Hepatocyte (in vitro differentiated cells): ENCODE measurements at regions not wholly inside any gene's neighbourhood (a gene's known extent, or its start where the extent isn't known, plus 50 kb on each side); places are given as distances from the start of the nearest gene placed in this dataset.

Experiments used
- DNase-seq: peaks from one replicate; pipeline ENCODE4 v3.0.0-alpha.2; 2016; ENCODE audit warnings: low spot score
- H2AFZ ChIP-seq: fragments of 200-600 bp; sonication (generic); 2 replicates; pipeline ENCODE4 v1.6.0; 2016; ENCODE audit warnings: antibody characterized with exemption, mild to moderate bottlenecking
- H3K27ac ChIP-seq: fragments of 200-600 bp; sonication (generic); 2 replicates; pipeline ENCODE4 v1.5.1; 2016; ENCODE audit warnings: mild to moderate bottlenecking
- H3K27me3 ChIP-seq: fragments of 200-600 bp; sonication (generic); 2 replicates; pipeline ENCODE4 v1.6.1; 2016
- H3K36me3 ChIP-seq: fragments of 200-600 bp; sonication (generic); replicated peaks from 2 replicates; pipeline ENCODE4 v1.5.1; 2016; ENCODE audit warnings: low read depth; ENCODE audit not compliant: insufficient read depth
- H3K4me1 ChIP-seq: fragments of 200-600 bp; sonication (generic); 2 replicates; pipeline ENCODE4 v1.5.1; 2016; ENCODE audit warnings: mild to moderate bottlenecking, moderate library complexity; ENCODE audit not compliant: insufficient read depth
- H3K4me2 ChIP-seq: fragments of 200-600 bp; sonication (generic); 2 replicates; pipeline ENCODE4 v1.6.0; 2016
- H3K4me3 ChIP-seq: fragments of 200-600 bp; sonication (generic); 2 replicates; pipeline ENCODE4 v1.5.1; 2016; ENCODE audit warnings: mild to moderate bottlenecking
- H3K79me2 ChIP-seq: fragments of 200-600 bp; sonication (generic); 2 replicates; pipeline ENCODE4 v1.6.0; 2017; ENCODE audit warnings: mild to moderate bottlenecking
- H3K9me2 ChIP-seq: fragments of 200-600 bp; sonication (generic); replicated peaks from 2 replicates; pipeline ENCODE4 v1.6.0; 2017; ENCODE audit warnings: mild to moderate bottlenecking; ENCODE audit not compliant: insufficient read depth
- H3K9me3 ChIP-seq: fragments of 200-600 bp; sonication (generic); 2 replicates; pipeline ENCODE4 v1.5.1; 2016; ENCODE audit warnings: low read depth, mild to moderate bottlenecking
- H4K20me1 ChIP-seq: fragments of 200-600 bp; sonication (generic); 2 replicates; pipeline ENCODE4 v1.6.0; 2016; ENCODE audit warnings: mild to moderate bottlenecking; ENCODE audit not compliant: insufficient read depth, poor library complexity, severe bottlenecking
- EZH2 ChIP-seq: fragments of 200-600 bp; sonication (generic); IDR thresholded peaks from 2 replicates; pipeline ENCODE4 v1.6.1; 2016; ENCODE audit warnings: antibody characterized with exemption, mild to moderate bottlenecking, borderline replicate concordance
- EZH2phosphoT487 ChIP-seq: fragments of 200-600 bp; sonication (generic); IDR thresholded peaks from one replicate; pipeline ENCODE4 v1.6.1; 2018; ENCODE audit warnings: antibody characterized with exemption, mild to moderate bottlenecking, low read depth, moderate library complexity; ENCODE audit not compliant: unreplicated experiment, severe bottlenecking
- WGBS: methylation state at CpG from one replicate; pipeline ENCODE4 v1.1.6; 2016; ENCODE audit warnings: low lambda C conversion rate; ENCODE audit errors: missing lambda C conversion rate; 5-methylcytosine and 5-hydroxymethylcytosine counted together
- TF ChIP-seq, protein P1 (sequence below): fragments of 200-600 bp; sonication (generic); IDR thresholded peaks from 2 replicates; pipeline ENCODE4 v1.5.1; 2016; ENCODE audit warnings: antibody characterized with exemption, mild to moderate bottlenecking; ENCODE audit not compliant: poor library complexity

DNA sequence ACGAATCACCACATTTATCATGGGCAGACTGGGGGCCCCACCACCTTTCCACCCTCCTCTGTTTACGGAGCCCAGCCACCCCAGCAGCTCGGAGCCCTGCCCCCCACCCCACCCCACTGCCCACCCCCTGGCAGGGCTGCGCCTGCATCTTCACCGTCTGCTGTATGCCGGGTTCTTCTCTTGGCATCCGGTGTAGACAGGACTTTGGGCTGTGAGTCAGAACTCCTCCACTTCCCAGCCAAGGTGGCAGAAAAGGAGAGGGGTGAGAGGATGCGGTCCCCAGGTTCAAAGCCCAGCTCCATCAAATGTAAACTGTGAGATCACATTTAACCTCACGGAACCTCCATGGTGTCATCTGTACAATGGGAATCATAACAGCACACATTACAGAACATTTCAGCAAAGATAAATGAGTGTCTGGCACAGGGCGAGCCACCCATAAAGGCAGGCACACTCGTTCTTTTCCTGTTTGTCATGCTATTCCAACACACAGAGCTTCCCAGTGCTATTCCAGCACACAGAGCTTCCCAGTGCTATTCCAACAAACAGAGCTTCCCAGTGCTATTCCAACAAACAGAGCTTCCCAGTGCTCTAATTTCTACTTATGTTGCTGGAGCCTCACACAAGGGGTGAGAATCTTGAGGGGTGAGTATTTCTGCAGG, 292.7 kb upstream of the RTL1 start:
- no peak overlapping the region for H3K4me3 ChIP-seq
- H2AFZ ChIP-seq = no peak overlapping the region
- no peaks in the 10 kb centered on the region for H3K36me3 ChIP-seq
- no peaks in the 10 kb centered on the region for H3K4me1 ChIP-seq
- H3K27me3 ChIP-seq = no peaks in the 10 kb centered on the region
- H3K27ac ChIP-seq = no peak overlapping the region
- WGBS = 87% methylated on average over 11 of the region's 11 CpGs
- H4K20me1 ChIP-seq = no peaks in the 10 kb centered on the region
- no peaks in the 10 kb centered on the region for H3K9me3 ChIP-seq
- DNase-seq = no peak
- TF ChIP-seq EZH2phosphoT487 (no peak), EZH2 (no peak)
- TF ChIP-seq, protein P1, sequence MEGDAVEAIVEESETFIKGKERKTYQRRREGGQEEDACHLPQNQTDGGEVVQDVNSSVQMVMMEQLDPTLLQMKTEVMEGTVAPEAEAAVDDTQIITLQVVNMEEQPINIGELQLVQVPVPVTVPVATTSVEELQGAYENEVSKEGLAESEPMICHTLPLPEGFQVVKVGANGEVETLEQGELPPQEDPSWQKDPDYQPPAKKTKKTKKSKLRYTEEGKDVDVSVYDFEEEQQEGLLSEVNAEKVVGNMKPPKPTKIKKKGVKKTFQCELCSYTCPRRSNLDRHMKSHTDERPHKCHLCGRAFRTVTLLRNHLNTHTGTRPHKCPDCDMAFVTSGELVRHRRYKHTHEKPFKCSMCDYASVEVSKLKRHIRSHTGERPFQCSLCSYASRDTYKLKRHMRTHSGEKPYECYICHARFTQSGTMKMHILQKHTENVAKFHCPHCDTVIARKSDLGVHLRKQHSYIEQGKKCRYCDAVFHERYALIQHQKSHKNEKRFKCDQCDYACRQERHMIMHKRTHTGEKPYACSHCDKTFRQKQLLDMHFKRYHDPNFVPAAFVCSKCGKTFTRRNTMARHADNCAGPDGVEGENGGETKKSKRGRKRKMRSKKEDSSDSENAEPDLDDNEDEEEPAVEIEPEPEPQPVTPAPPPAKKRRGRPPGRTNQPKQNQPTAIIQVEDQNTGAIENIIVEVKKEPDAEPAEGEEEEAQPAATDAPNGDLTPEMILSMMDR = no peak
- no peak overlapping the region for H3K4me2 ChIP-seq
- no peaks in the 10 kb centered on the region for H3K79me2 ChIP-seq
- no peaks in the 10 kb centered on the region for H3K9me2 ChIP-seq

DNA sequence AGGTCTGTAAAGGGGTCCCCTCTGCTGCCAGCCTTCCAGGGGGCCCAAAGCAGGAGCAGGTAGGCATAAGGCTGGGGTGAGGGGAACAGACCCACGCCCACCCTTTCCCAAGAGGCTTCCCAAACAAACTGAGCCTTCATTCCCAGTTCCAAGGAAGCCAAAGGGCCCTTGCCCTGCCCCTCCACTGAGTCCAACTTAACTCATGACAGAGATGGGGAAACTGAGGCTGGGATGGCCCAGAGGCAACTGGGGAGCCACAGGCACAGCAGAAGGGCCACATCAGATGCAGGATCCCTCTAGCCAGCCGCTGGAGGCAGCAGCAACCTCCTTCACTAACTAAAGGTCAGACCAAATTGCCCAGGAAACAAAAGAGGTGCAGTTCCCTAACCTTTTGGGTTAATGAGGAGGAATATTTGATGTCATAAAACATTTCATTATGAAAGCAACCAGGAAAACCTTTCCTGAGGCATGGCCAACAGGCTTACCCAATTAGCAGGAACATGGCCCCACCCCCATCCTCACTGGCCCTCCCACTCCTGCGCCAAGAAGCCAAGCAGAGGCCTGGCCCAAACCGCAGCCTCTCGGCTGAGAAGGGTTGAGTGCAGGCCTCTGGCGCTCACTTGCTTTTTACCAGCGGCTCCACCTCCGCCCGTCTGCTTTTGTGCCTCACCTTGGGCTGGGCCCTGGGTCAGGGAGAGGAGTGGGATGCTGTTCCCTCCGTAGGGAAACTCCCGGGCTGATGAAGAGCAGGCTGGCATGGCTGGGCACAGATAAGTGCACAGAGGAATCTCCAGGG, 293.5 kb upstream of the RTL1 start:
- TF ChIP-seq, protein P1 = no peak
- TF ChIP-seq EZH2 (no peak), EZH2phosphoT487 (no peak)
- Histone ChIP-seq H3K4me1 (no peaks in the 10 kb centered on the region), H3K4me3 (no peak overlapping the region), H3K4me2 (no peak overlapping the region), H3K27me3 (no peaks in the 10 kb centered on the region), H3K9me2 (no peaks in the 10 kb centered on the region), H3K36me3 (no peaks in the 10 kb centered on the region), H3K79me2 (no peaks in the 10 kb centered on the region), H4K20me1 (no peaks in the 10 kb centered on the region), H2AFZ (no peak overlapping the region), H3K27ac (no peak overlapping the region), H3K9me3 (no peaks in the 10 kb centered on the region)
- WGBS = 83% methylated on average over 11 of the region's 11 CpGs
- DNase-seq = no peak

DNA sequence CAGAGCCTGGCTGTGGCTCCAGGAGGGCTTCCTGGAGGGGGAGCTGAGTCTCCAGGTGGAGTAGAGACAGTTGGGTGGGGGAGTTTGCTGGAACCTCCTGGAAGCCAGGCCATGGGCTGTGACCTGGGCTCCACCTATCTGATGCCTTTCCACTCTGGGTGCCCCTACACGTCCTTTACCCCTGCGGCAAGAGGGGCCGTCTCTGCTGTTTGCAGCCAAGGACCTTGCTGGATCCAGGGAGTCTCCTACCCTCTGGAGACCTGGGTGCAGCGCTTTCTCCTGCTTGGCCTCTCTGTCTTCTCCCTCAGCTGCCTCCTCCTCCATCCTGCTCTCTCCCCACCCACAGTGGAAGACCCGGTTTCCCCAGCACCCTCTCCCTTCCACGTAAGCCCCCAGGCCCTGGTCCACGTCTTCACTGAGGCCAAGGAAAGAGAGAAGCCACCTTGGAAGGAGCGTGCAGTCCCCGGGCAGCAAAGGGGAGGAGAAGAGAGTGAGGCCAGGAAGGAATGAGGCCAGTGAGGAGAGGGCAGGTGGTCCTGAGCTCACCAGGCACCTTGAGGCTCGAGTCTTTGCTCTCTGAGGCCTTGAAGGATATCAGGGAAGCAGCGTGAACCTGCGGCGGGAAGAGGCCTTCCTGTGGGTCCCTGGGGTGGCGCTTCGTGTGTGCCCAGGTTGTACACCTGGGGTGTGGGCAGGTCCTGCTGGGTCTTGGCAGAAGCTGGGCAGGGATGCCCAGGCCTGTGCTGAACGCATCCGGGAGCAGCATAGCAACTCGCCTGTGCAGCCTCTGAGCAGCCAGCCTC, 294.3 kb upstream of the RTL1 start:
- H3K27me3 ChIP-seq = no peaks in the 10 kb centered on the region
- H3K27ac ChIP-seq = no peak overlapping the region
- no peak for TF ChIP-seq EZH2
- TF ChIP-seq EZH2phosphoT487 = no peak
- TF ChIP-seq, protein P1 = no peak
- no peaks in the 10 kb centered on the region for H3K79me2 ChIP-seq
- H3K9me3 ChIP-seq = no peaks in the 10 kb centered on the region
- H3K4me3 ChIP-seq = no peak overlapping the region
- no peaks in the 10 kb centered on the region for H4K20me1 ChIP-seq
- H3K9me2 ChIP-seq = no peaks in the 10 kb centered on the region
- no peaks in the 10 kb centered on the region for H3K36me3 ChIP-seq
- no peaks in the 10 kb centered on the region for H3K4me1 ChIP-seq
- H2AFZ ChIP-seq = no peak overlapping the region
- no peak for DNase-seq
- H3K4me2 ChIP-seq = no peak overlapping the region
- 88% methylated on average over 18 of the region's 18 CpGs for WGBS
